Keratinocyte (primary cell): ENCODE measurements at regions not wholly inside any gene's neighbourhood (a gene's known extent, or its start where the extent isn't known, plus 50 kb on each side); places are given as distances from the start of the nearest gene placed in this dataset.

Source experiments
- DNase-seq: peaks from one replicate; pipeline ENCODE4 v3.0.0-alpha.2; 2011; ENCODE audit warnings: low read depth, missing footprints, low spot score
- FAIRE-seq: peaks from 2 replicates; lab custom pipeline; 2011; peaks lifted over from hg19 to GRCh38; lab: Jason Lieb, UNC
- H2AFZ ChIP-seq: 2 replicates; pipeline ENCODE4 v1.6.0; 2012; ENCODE audit warnings: low read length, control low read depth, inconsistent platforms; ENCODE audit not compliant: control insufficient read depth
- H3K27ac ChIP-seq: 2 replicates; pipeline ENCODE4 v1.5.1; 2011; ENCODE audit warnings: low read length; ENCODE audit not compliant: control insufficient read depth, insufficient read depth
- H3K27me3 ChIP-seq: 3 replicates; pipeline ENCODE4 v1.6.0; 2011; ENCODE audit warnings: low read length; ENCODE audit not compliant: control insufficient read depth, insufficient read depth; ENCODE audit errors: extremely low read depth
- H3K36me3 ChIP-seq, 2 experiments: 2 replicates in 1 of 2; 3 replicates in 1 of 2; pipeline ENCODE4 v1.5.1; 2011; ENCODE audit warnings: low read length in 2 of 2, mild to moderate bottlenecking in 1 of 2; ENCODE audit not compliant: control insufficient read depth in 2 of 2, insufficient read depth in 2 of 2; ENCODE audit errors: extremely low read depth in 1 of 2
- H3K4me1 ChIP-seq: 3 replicates; pipeline ENCODE4 v1.5.1; 2011; ENCODE audit warnings: low read length; ENCODE audit not compliant: control insufficient read depth, insufficient read depth; ENCODE audit errors: extremely low read depth
- H3K4me2 ChIP-seq: 3 replicates; pipeline ENCODE4 v1.6.0; 2011; ENCODE audit warnings: low read depth, low read length; ENCODE audit not compliant: control insufficient read depth, insufficient read depth; ENCODE audit errors: extremely low read depth
- H3K4me3 ChIP-seq, 3 experiments: fragments of 200-600 bp in 1 of 3; sonication (generic) in 1 of 3; 2 replicates in 2 of 3; 3 replicates in 1 of 3; pipeline ENCODE4 v1.5.1; 2011 to 2016; ENCODE audit warnings: low read length in 3 of 3, mild to moderate bottlenecking in 3 of 3, control low read depth in 2 of 3, inconsistent platforms in 1 of 3, low read depth in 1 of 3, mixed read lengths in 1 of 3, mixed run types in 1 of 3, moderate library complexity in 1 of 3; ENCODE audit not compliant: control insufficient read depth in 2 of 3, insufficient read depth in 2 of 3; ENCODE audit errors: extremely low read depth in 1 of 3
- H3K79me2 ChIP-seq: 2 replicates; pipeline ENCODE4 v1.6.0; 2012; ENCODE audit warnings: low read length; ENCODE audit not compliant: control insufficient read depth, insufficient read depth
- H3K9ac ChIP-seq: 3 replicates; pipeline ENCODE4 v1.6.0; 2011; ENCODE audit warnings: low read length; ENCODE audit not compliant: control insufficient read depth, insufficient read depth; ENCODE audit errors: extremely low read depth
- H3K9me1 ChIP-seq: 3 replicates; pipeline ENCODE4 v1.6.0; 2011; ENCODE audit warnings: low read length; ENCODE audit not compliant: control insufficient read depth, insufficient read depth; ENCODE audit errors: extremely low read depth
- H3K9me3 ChIP-seq: 2 replicates; pipeline ENCODE4 v1.5.1; 2012; ENCODE audit warnings: low read depth, low read length; ENCODE audit not compliant: control insufficient read depth
- H4K20me1 ChIP-seq: 3 replicates; pipeline ENCODE4 v1.6.0; 2011; ENCODE audit warnings: low read length; ENCODE audit not compliant: control insufficient read depth, insufficient read depth; ENCODE audit errors: extremely low read depth
- CTCF ChIP-seq, 3 experiments: IDR thresholded peaks in 1 of 3; conservative IDR thresholded peaks in 1 of 3; optimal IDR thresholded peaks in 1 of 3; 2 replicates in 2 of 3; 3 replicates in 1 of 3; pipeline versions ENCODE3 to v1.5.1; 2011; ENCODE audit warnings: low read length in 3 of 3, mild to moderate bottlenecking in 3 of 3, moderate library complexity in 2 of 3, control low read depth in 1 of 3, inconsistent platforms in 1 of 3; ENCODE audit not compliant: insufficient read depth in 2 of 3; ENCODE audit errors: extremely low read depth in 1 of 3
- EZH2 ChIP-seq: IDR thresholded peaks from one replicate; pipeline ENCODE4 v1.6.1; 2012; ENCODE audit warnings: inconsistent platforms, mild to moderate bottlenecking, low read length, moderate library complexity
- dilution Hi-C: fragments of 300-500 bp; cut with MboI; formaldehyde crosslinking; loops from one replicate; pipeline ENCODE4 v1.7.0; 2020; ENCODE audit warnings: low sequenced_read_pairs; ENCODE audit not compliant: extremely low pct_ligation_motif_present

GRCh38 chr7:67487316-67487715 is 490.7 kb downstream of the TYW1 start:
- TF ChIP-seq CTCF (optimal IDR thresholded peaks at IDR 0.05 in 1 of 3, IDR thresholded peaks at IDR 0.05 in 1 of 3, conservative IDR thresholded peaks at IDR 0.05 in 1 of 3; ENCODE audit: extremely low read depth in 1 of 3, insufficient read depth in 2 of 3, low read length in 3 of 3) (no peak), EZH2 (no peak)
- Histone ChIP-seq H3K27me3 (no peaks in the 10 kb centered on the region), H3K27ac (no peak overlapping the region), H2AFZ (no peak overlapping the region), H3K4me1 (no peaks in the 10 kb centered on the region), H3K4me3 (no peak overlapping the region), H3K79me2 (no peaks in the 10 kb centered on the region), H3K36me3 (no peaks in the 10 kb centered on the region), H3K9ac (no peak overlapping the region), H4K20me1 (no peaks in the 10 kb centered on the region), H3K9me3 (no peaks in the 10 kb centered on the region), H3K4me2 (no peak overlapping the region), H3K9me1 (no peaks in the 10 kb centered on the region)
- dilution Hi-C loops, result no loop called here
- FAIRE-seq (no peak), DNase-seq (no peak)

GRCh38 chr7:67489881-67490280 is 493.2 kb downstream of the TYW1 start:
- Histone ChIP-seq H3K36me3 (no peaks in the 10 kb centered on the region), H3K4me3 (no peak overlapping the region), H3K27me3 (no peaks in the 10 kb centered on the region), H3K9ac (no peak overlapping the region), H4K20me1 (no peaks in the 10 kb centered on the region), H3K27ac (no peak overlapping the region), H3K79me2 (no peaks in the 10 kb centered on the region), H3K4me2 (no peak overlapping the region), H3K9me1 (no peaks in the 10 kb centered on the region), H2AFZ (no peak overlapping the region), H3K9me3 (no peaks in the 10 kb centered on the region), H3K4me1 (no peaks in the 10 kb centered on the region)
- FAIRE-seq, result no peak
- DNase-seq, result no peak
- dilution Hi-C loops, result no loop called here
- TF ChIP-seq CTCF (optimal IDR thresholded peaks at IDR 0.05 in 1 of 3, IDR thresholded peaks at IDR 0.05 in 1 of 3, conservative IDR thresholded peaks at IDR 0.05 in 1 of 3; ENCODE audit: extremely low read depth in 1 of 3, insufficient read depth in 2 of 3, low read length in 3 of 3) (no peak), EZH2 (no peak)
